Esophagus squamous epithelium (tissue), 5 donors: ENCODE measurements at regions not wholly inside any gene's neighbourhood (a gene's known extent, or its start where the extent isn't known, plus 50 kb on each side); places are given as distances from the start of the nearest gene placed in this dataset.
"Not testable (repeated sequence)": the region's sequence is repeated elsewhere in the genome, so short reads cannot be mapped to it uniquely, and the experiment has no call there.

ENCODE experiments used
- DNase-seq: peaks from one replicate; lab custom pipeline; 2025; lab: John Stamatoyannopoulos, UW
- H3K27ac ChIP-seq, 4 donors: fragments of 200-600 bp; sonication (generic); one replicate each; pipeline ENCODE4 v1.5.1; 2016 to 2019; ENCODE audit warnings: mild to moderate bottlenecking in 1 of 4
- H3K27me3 ChIP-seq, 4 donors: fragments of 200-600 bp; sonication (generic); 1 replicate in 3 of 4; 2 replicates in 1 of 4; pipeline versions ENCODE4 v1.5.1 to v1.6.0; 2017 to 2021; ENCODE audit warnings: antibody characterized with exemption in 1 of 4
- H3K36me3 ChIP-seq, 3 donors: fragments of 200-600 bp; sonication (generic); one replicate each; pipeline ENCODE4 v1.5.1; 2016 to 2019
- H3K4me1 ChIP-seq, 3 donors: fragments of 200-600 bp; sonication (generic); one replicate each; pipeline ENCODE4 v1.5.1; 2017 to 2019
- H3K4me3 ChIP-seq, 4 donors: fragments of 200-600 bp; sonication (generic); 1 replicate in 3 of 4; 2 replicates in 1 of 4; pipeline ENCODE4 v1.5.1; 2016 to 2019; ENCODE audit warnings: mild to moderate bottlenecking in 2 of 4, moderate library complexity in 1 of 4
- H3K9me3 ChIP-seq, 3 donors: fragments of 200-600 bp; sonication (generic); one replicate each; pipeline ENCODE4 v1.5.1; 2016 to 2019
- POLR2A ChIP-seq, 4 donors: fragments of 450-650 bp; IDR thresholded peaks; one replicate each; pipeline ENCODE4 v1.6.1; 2017; ENCODE audit warnings: antibody characterized with exemption in 4 of 4, mild to moderate bottlenecking in 4 of 4, moderate library complexity in 3 of 4
- WGBS, 2 donors: methylation state at CpG; one replicate each; pipeline ENCODE4 v1.1.5; 2018; 5-methylcytosine and 5-hydroxymethylcytosine counted together
- intact Hi-C: fragments of 100-400 bp; cut with DNase I; formaldehyde crosslinking; loops from one replicate; pipeline ENCODE4 v1.15.0; 2022
- TF ChIP-seq, protein P1 (sequence below), 6 experiments: fragments of 450-650 bp in 4 of 6; fragments of 200-600 bp in 2 of 6; sonication (generic) in 2 of 6; IDR thresholded peaks; one replicate each; pipeline ENCODE4 v1.5.1; 2016 to 2019; ENCODE audit warnings: antibody characterized with exemption in 6 of 6, mild to moderate bottlenecking in 4 of 6, moderate library complexity in 4 of 6
- donor health status: DM: yes; HTN: yes; CAD: no.

DNA sequence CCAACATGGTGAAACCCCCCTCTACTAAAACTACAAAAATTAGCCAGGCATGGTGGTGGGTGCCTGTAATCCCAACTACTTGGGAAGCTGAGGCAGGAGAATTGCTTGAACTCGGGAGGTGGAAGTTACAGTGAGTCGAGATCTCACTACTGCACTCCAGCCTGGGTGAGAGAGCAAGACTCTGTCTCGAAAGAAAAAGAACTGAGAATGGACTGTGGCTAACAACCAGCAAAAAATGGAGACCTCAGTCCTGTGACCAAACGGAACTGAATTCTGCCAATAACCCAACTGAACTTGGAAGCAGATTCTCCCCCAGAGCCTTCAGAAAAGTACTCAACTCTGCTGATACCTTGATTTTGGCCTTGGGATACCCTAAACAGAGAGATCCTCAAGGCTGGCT lies 604.5 kb downstream of the DOK5 start:
- H3K4me3 ChIP-seq: no peak overlapping the region
- TF ChIP-seq POLR2A (IDR thresholded peaks at IDR 0.05): no peak
- TF ChIP-seq, protein P1, sequence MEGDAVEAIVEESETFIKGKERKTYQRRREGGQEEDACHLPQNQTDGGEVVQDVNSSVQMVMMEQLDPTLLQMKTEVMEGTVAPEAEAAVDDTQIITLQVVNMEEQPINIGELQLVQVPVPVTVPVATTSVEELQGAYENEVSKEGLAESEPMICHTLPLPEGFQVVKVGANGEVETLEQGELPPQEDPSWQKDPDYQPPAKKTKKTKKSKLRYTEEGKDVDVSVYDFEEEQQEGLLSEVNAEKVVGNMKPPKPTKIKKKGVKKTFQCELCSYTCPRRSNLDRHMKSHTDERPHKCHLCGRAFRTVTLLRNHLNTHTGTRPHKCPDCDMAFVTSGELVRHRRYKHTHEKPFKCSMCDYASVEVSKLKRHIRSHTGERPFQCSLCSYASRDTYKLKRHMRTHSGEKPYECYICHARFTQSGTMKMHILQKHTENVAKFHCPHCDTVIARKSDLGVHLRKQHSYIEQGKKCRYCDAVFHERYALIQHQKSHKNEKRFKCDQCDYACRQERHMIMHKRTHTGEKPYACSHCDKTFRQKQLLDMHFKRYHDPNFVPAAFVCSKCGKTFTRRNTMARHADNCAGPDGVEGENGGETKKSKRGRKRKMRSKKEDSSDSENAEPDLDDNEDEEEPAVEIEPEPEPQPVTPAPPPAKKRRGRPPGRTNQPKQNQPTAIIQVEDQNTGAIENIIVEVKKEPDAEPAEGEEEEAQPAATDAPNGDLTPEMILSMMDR (IDR thresholded peaks at IDR 0.05): no peak
- no peaks in the 10 kb centered on the region for H3K4me1 ChIP-seq
- H3K36me3 ChIP-seq: no peaks in the 10 kb centered on the region
- no peaks in the 10 kb centered on the region for H3K9me3 ChIP-seq
- no peak overlapping the region for H3K27ac ChIP-seq
- DNase-seq: no peak
- WGBS, 2 donors: 85 to 87% methylated on average over 4 of the region's 4 CpGs
- intact Hi-C loops: no loop called here
- no peaks in the 10 kb centered on the region for H3K27me3 ChIP-seq

DNA sequence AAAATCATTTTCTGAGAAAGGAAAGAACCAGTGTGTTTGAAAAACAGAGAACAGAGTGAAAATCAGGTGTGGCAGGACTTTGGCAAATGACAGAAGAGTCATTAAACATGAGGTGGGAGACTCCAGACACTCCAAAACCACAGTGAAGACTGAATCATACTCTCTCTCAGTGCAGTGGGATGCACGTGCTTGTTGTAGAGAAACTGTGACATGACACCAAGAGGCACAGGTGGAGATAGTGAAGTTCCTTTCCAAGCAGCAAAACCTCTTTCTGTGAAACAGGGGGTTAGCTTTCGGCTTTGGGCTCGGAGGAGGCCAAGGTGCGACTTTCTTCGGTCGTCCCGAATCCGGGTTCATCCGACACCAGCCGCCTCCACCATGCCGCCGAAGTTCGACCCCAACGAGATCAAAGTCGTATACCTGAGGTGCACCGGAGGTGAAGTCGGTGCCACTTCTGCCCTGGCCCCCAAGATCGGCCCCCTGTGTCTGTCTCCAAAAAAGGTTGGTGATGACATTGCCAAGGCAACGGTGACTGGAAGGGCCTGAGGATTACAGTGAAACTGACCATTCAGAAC lies 599.0 kb downstream of the DOK5 start:
- H3K27me3 ChIP-seq, intact Hi-C loops, DNase-seq, H3K27ac ChIP-seq, H3K4me1 ChIP-seq, H3K4me3 ChIP-seq, H3K36me3 ChIP-seq, H3K9me3 ChIP-seq: not testable (repeated sequence)
- 90 to 98% methylated on average over 4 to 14 of the region's 19 CpGs for WGBS, 2 donors

DNA sequence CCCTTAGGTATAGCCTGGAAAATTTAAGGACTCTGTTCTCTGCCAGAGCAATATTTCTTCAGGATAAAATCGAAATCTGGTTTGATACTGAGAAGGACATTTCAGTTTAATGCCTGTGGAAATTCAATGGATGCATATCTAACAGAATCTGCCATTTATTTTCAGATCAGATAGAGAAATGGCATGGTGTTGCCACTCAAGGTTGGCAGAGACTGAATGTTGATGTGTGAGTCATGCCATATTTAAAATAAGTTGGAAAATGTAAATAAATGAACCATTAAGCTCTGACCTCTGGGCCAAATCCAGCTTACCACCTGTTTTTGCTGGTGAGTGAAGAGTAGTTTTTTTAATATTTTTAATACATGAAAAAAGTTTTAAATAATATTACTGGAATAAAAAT lies 594.6 kb downstream of the DOK5 start:
- no peak for DNase-seq
- intact Hi-C loops: no loop called here
- 33 to 37% methylated on average over 1 of the region's 1 CpG for WGBS, 2 donors
- H3K36me3 ChIP-seq: no peaks in the 10 kb centered on the region
- no peaks in the 10 kb centered on the region for H3K4me1 ChIP-seq
- TF ChIP-seq POLR2A (IDR thresholded peaks at IDR 0.05): no peak
- TF ChIP-seq, protein P1 (IDR thresholded peaks at IDR 0.05): no peak
- H3K4me3 ChIP-seq: no peak overlapping the region
- H3K27me3 ChIP-seq: no peaks in the 10 kb centered on the region
- H3K9me3 ChIP-seq: no peaks in the 10 kb centered on the region
- H3K27ac ChIP-seq: no peak overlapping the region

DNA sequence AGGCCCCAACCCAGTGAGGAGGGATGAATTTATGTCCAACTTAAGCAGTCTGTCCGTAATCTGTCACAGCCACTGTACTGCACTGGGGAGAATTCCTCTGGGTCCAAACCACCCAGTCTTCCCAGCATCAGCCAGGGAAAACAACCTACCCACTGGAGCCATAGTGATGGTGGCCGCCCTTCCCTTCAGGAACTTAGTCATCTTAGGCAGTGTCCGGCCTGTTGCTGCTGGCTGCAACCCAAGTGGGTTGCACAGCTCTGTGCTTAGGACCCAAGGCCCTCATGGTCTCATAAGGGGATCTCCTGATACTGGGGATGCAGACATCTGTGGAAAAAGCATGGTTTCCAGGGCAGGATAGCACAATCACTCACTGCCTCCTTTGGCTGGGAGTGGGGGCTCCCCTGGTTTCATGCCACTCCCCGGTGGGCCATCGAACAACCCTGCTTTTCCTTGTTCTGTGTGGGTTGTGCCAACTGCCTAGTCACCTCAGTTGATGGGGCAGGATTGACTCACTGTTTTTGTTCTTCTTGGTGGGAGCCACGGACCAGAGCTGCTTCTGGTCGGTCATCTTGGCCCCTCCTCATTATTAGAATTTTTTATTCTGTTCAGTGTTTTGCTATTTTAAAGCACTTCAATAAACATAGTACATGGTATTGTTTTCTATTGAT lies 591.9 kb downstream of the DOK5 start:
- intact Hi-C loops: no loop called here
- DNase-seq: no peak
- Histone ChIP-seq H3K36me3 (no peaks in the 10 kb centered on the region), H3K27me3 (no peaks in the 10 kb centered on the region), H3K4me1 (no peaks in the 10 kb centered on the region), H3K9me3 (no peaks in the 10 kb centered on the region), H3K27ac (no peak overlapping the region), H3K4me3 (no peak overlapping the region)
- TF ChIP-seq POLR2A (IDR thresholded peaks at IDR 0.05): no peak
- TF ChIP-seq, protein P1 (IDR thresholded peaks at IDR 0.05): no peak
- WGBS, 2 donors: 73 to 81% methylated on average over 5 to 7 of the region's 7 CpGs

DNA sequence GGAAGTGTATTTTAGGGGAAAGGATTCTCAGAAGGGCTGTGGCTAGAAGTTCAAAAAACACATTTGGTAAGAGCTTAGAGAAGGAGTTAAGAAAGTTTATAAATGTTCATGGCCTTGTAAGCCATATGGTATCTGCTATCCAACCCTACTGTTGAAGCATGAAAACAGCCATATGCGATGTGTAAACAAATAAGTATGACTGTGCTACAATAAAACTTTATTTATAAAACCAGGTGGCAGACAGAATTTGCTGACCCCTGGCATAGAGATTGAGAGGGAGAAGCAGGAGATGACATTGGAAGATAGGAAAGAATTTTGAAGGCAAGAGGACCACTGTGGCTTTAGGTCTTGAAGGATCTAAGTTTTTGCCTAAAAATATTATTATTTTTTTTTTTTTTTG lies 583.5 kb downstream of the DOK5 start:
- Histone ChIP-seq H3K27ac (no peak overlapping the region), H3K9me3 (no peaks in the 10 kb centered on the region), H3K4me1 (no peaks in the 10 kb centered on the region), H3K27me3 (no peaks in the 10 kb centered on the region), H3K36me3 (no peaks in the 10 kb centered on the region), H3K4me3 (no peak overlapping the region)
- no peak for DNase-seq
- 73 to 82% methylated on average over 1 of the region's 1 CpG for WGBS, 2 donors
- TF ChIP-seq, protein P1 (IDR thresholded peaks at IDR 0.05): no peak
- TF ChIP-seq POLR2A (IDR thresholded peaks at IDR 0.05): no peak
- intact Hi-C loops: no loop called here
